ENCODE measurements at regions not wholly inside any gene's neighbourhood (a gene's known extent, or its start where the extent isn't known, plus 50 kb on each side); places are given as distances from the start of the nearest gene placed in this dataset.

DNA sequence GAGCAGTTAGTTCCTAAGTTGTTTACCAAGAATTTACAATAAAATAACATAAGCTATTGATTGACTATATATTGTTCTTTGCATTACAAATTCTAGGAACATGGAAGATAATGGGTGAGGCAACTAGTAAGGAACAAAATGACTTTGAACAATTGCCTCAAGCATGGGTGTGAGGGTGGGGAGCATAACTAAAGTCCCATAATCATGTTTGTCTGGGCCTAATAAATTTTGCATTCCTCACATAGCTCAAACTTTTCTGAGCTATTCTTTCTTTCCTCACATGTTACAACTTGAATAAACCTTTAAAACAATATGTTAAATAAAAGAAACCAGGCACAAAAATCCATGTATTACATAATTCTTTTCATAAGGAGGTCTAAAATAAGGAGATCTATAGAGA lies 1066.1 kb downstream of the NR2F1-AS1 start:
- Histone ChIP-seq H3K27me3 (replicated peaks; ENCODE audit: control insufficient read depth, insufficient read depth, low read length) (no peaks in the 10 kb centered on the region), H3K9me3 (ENCODE audit: control insufficient read depth, low read length) (peaks cover 32% of the 10 kb centered on the region), H3K9ac (ENCODE audit: low read length) (no peak overlapping the region), H3K4me1 (ENCODE audit: control insufficient read depth, insufficient read depth, low read length) (no peaks in the 10 kb centered on the region), H3K4me3 (ENCODE audit: low read length) (no peak overlapping the region), H3K36me3 (ENCODE audit: control insufficient read depth, insufficient read depth, low read length, severe bottlenecking) (no peaks in the 10 kb centered on the region)
- peak; percentile 64 for DNase-seq (ENCODE audit: low read depth)

DNA sequence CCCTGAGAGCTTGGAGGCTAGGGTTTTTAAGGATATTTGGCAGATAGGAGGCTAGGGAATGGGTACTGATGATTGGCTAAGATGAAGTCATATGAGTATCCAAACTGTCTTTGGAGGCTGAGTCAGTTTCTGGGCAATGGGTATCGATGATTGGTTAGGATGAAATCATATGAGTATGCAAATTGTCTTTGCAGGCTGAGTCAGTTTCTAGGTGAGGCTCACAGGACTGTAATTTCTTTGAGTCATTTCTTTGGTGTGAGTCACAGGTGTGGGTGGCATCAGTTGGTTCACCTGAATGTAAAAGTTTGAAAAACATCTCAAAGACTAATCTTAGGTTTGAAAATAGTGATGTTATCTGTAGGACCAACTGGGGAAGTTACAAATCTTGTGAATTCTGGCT lies 1068.0 kb downstream of the NR2F1-AS1 start:
- H3K9ac ChIP-seq (ENCODE audit: low read length), result no peak overlapping the region
- peak overlapping the region; percentile 18 for H3K4me3 ChIP-seq (ENCODE audit: low read length)
- H3K4me1 ChIP-seq (ENCODE audit: control insufficient read depth, insufficient read depth, low read length), result no peaks in the 10 kb centered on the region
- no peaks in the 10 kb centered on the region for H3K36me3 ChIP-seq (ENCODE audit: control insufficient read depth, insufficient read depth, low read length, severe bottlenecking)
- peaks cover 49% of the 10 kb centered on the region for H3K9me3 ChIP-seq (ENCODE audit: control insufficient read depth, low read length)
- DNase-seq (ENCODE audit: low read depth), result no peak
- no peaks in the 10 kb centered on the region for H3K27me3 ChIP-seq (replicated peaks; ENCODE audit: control insufficient read depth, insufficient read depth, low read length)

DNA sequence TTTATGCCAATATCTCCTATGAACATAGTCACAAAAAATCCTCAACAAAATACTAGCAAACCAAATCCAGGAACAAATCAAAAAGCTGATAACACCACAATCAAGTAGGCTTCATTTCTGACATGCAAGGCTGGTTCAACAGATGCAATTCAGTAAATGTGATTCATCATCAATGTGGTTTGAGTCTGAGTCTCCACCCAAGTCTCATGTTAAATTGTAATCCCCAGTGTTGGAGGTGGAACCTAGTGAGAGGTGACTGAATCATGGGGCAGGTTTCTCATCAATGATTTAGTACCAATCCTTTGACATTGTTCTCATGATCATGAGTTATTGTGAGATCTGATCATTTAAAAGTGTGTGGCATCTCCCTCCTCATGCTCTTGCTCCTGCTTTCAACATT lies 1072.7 kb downstream of the NR2F1-AS1 start:
- no peak overlapping the region for H3K4me3 ChIP-seq (ENCODE audit: low read length)
- H3K27me3 ChIP-seq (replicated peaks; ENCODE audit: control insufficient read depth, insufficient read depth, low read length), result no peaks in the 10 kb centered on the region
- H3K4me1 ChIP-seq (ENCODE audit: control insufficient read depth, insufficient read depth, low read length), result peaks cover 6% of the 10 kb centered on the region
- no peaks in the 10 kb centered on the region for H3K36me3 ChIP-seq (ENCODE audit: control insufficient read depth, insufficient read depth, low read length, severe bottlenecking)
- peaks cover 43% of the 10 kb centered on the region for H3K9me3 ChIP-seq (ENCODE audit: control insufficient read depth, low read length)
- DNase-seq (ENCODE audit: low read depth), result no peak
- no peak overlapping the region for H3K9ac ChIP-seq (ENCODE audit: low read length)

DNA sequence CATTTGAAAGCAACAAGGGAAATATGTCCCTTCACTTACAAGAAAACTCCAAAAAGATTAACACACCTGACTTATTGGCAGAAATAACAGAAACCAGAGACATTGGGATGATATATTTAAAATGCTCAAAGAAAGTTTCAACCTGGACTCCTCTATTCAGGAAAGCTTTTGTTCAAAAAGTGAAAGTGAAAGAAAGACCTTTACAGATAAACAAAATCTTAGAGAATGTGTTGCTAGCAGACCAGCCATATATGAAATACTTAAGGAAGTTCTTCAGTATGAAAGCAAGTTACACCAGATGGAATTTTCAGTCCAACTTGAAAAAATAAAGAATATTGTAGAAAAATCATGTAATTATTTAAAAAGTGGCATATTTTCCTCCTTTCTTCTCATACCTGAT lies 1075.1 kb downstream of the NR2F1-AS1 start:
- H3K9me3 ChIP-seq (ENCODE audit: control insufficient read depth, low read length), result peaks cover 24% of the 10 kb centered on the region
- H3K4me1 ChIP-seq (ENCODE audit: control insufficient read depth, insufficient read depth, low read length), result peaks cover 6% of the 10 kb centered on the region
- H3K4me3 ChIP-seq (ENCODE audit: low read length), result peak overlapping the region; percentile 72
- no peaks in the 10 kb centered on the region for H3K36me3 ChIP-seq (ENCODE audit: control insufficient read depth, insufficient read depth, low read length, severe bottlenecking)
- no peaks in the 10 kb centered on the region for H3K27me3 ChIP-seq (replicated peaks; ENCODE audit: control insufficient read depth, insufficient read depth, low read length)
- DNase-seq (ENCODE audit: low read depth), result peak; percentile 34
- peak overlapping the region; percentile 64 for H3K9ac ChIP-seq (ENCODE audit: low read length)

DNA sequence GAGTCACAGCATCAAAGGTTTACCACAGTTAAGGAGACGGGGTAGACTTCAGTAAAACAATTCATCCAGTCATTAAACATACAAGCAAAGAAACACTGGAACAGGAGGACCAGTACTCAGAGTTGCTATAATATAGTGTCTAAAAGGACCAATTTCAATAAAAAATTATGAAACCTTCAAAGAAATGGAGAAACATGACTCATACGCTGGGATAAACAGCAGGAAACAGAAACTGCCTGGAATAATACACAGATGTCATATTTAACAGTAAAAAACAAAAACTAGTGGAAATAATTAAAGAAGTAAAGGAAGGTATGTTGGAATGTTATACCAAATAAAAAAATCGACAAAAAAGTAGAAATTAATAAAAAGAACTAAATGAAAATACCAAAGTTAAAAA lies 1075.9 kb downstream of the NR2F1-AS1 start:
- no peak overlapping the region for H3K4me3 ChIP-seq (ENCODE audit: low read length)
- no peaks in the 10 kb centered on the region for H3K27me3 ChIP-seq (replicated peaks; ENCODE audit: control insufficient read depth, insufficient read depth, low read length)
- H3K4me1 ChIP-seq (ENCODE audit: control insufficient read depth, insufficient read depth, low read length), result peaks cover 6% of the 10 kb centered on the region
- peak; percentile 34 for DNase-seq (ENCODE audit: low read depth)
- H3K9ac ChIP-seq (ENCODE audit: low read length), result no peak overlapping the region
- H3K9me3 ChIP-seq (ENCODE audit: control insufficient read depth, low read length), result peaks cover 20% of the 10 kb centered on the region
- H3K36me3 ChIP-seq (ENCODE audit: control insufficient read depth, insufficient read depth, low read length, severe bottlenecking), result no peaks in the 10 kb centered on the region

DNA sequence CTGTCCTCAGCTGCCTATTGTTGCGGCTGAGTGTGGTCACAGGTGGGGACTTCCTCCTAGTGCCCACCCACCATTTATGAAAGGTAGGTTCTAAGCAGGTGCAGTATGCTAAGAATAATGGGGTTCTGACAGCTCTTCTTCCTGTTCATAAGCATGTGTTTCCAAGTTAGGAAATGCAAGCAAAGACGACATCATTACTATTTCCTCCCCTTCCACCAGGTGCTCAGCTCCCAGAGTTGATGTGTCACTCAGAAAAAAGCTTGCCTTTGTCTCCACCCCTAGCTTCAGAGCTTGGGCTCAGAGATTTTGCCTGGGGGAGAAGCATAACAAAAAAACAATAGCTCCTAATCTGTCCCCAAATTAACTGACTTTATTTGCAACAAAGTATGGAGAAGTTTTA lies 1076.7 kb downstream of the NR2F1-AS1 start:
- no peaks in the 10 kb centered on the region for H3K36me3 ChIP-seq (ENCODE audit: control insufficient read depth, insufficient read depth, low read length, severe bottlenecking)
- no peak overlapping the region for H3K4me3 ChIP-seq (ENCODE audit: low read length)
- peaks cover 12% of the 10 kb centered on the region for H3K9me3 ChIP-seq (ENCODE audit: control insufficient read depth, low read length)
- no peak for DNase-seq (ENCODE audit: low read depth)
- no peaks in the 10 kb centered on the region for H3K27me3 ChIP-seq (replicated peaks; ENCODE audit: control insufficient read depth, insufficient read depth, low read length)
- peaks cover 6% of the 10 kb centered on the region for H3K4me1 ChIP-seq (ENCODE audit: control insufficient read depth, insufficient read depth, low read length)
- H3K9ac ChIP-seq (ENCODE audit: low read length), result no peak overlapping the region

DNA sequence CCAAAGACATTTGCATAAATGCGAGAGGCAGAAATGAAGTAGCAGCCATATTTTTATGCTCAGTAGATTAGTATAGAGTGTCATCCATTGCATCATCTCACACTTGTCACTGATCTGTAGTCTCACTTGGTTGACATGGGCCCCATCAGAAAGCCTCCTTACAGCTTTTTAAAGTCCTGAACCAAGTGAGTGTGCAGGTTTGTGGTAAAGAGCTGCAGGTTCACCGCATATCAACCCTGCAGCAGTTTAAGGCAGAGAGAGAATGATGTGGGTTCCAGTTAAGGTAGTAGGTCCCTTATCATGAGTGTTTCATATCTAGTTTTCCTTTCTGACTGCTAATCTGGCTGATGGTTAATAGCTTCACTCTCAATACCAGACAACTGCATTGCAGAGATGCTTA lies 1080.3 kb downstream of the NR2F1-AS1 start:
- peaks cover 6% of the 10 kb centered on the region for H3K4me1 ChIP-seq (ENCODE audit: control insufficient read depth, insufficient read depth, low read length)
- H3K9ac ChIP-seq (ENCODE audit: low read length), result no peak overlapping the region
- no peak for DNase-seq (ENCODE audit: low read depth)
- no peaks in the 10 kb centered on the region for H3K27me3 ChIP-seq (replicated peaks; ENCODE audit: control insufficient read depth, insufficient read depth, low read length)
- no peaks in the 10 kb centered on the region for H3K36me3 ChIP-seq (ENCODE audit: control insufficient read depth, insufficient read depth, low read length, severe bottlenecking)
- H3K4me3 ChIP-seq (ENCODE audit: low read length), result no peak overlapping the region
- no peaks in the 10 kb centered on the region for H3K9me3 ChIP-seq (ENCODE audit: control insufficient read depth, low read length)

DNA sequence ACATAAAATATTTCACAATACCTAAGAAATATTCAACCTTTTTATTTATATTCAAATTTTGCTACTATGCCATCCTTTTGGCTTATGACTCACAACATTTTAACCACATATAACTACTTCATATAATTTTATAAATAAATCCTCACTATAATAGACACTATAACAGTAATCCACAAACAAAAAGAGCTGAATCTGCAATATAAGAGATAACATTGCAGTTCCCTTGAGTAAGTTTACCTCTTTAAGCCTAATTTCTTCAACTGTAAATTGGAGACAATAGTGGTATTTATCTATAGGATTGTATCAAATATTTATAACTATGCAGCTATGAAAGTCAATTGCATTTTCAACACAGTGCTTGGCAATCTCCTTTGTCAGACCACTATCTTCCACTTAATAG lies 1084.5 kb downstream of the NR2F1-AS1 start:
- no peak overlapping the region for H3K4me3 ChIP-seq (ENCODE audit: low read length)
- no peaks in the 10 kb centered on the region for H3K9me3 ChIP-seq (ENCODE audit: control insufficient read depth, low read length)
- no peak overlapping the region for H3K9ac ChIP-seq (ENCODE audit: low read length)
- no peaks in the 10 kb centered on the region for H3K27me3 ChIP-seq (replicated peaks; ENCODE audit: control insufficient read depth, insufficient read depth, low read length)
- H3K36me3 ChIP-seq (ENCODE audit: control insufficient read depth, insufficient read depth, low read length, severe bottlenecking), result no peaks in the 10 kb centered on the region
- H3K4me1 ChIP-seq (ENCODE audit: control insufficient read depth, insufficient read depth, low read length), result no peaks in the 10 kb centered on the region
- no peak for DNase-seq (ENCODE audit: low read depth)

DNA sequence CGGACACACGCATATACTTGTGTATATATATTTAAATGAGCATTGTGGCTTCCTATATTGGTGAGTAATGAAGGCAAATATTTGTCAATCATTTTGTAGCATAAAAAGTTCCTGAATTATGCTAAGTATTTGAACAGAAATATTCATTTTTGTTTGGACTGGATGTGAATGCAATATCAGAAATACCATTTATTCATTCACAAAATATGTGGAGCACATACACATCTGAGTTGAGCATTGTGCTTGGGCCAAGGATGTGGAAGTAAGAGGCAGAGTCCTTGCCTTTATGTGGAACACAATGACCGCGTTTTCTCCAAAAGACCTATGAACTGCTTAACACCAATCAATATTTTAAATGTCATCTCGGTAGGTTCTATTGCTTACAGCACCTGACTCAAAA lies 1086.5 kb downstream of the NR2F1-AS1 start:
- H3K4me3 ChIP-seq (ENCODE audit: low read length), result no peak overlapping the region
- peak; percentile 47 for DNase-seq (ENCODE audit: low read depth)
- no peaks in the 10 kb centered on the region for H3K27me3 ChIP-seq (replicated peaks; ENCODE audit: control insufficient read depth, insufficient read depth, low read length)
- no peaks in the 10 kb centered on the region for H3K4me1 ChIP-seq (ENCODE audit: control insufficient read depth, insufficient read depth, low read length)
- no peak overlapping the region for H3K9ac ChIP-seq (ENCODE audit: low read length)
- H3K9me3 ChIP-seq (ENCODE audit: control insufficient read depth, low read length), result no peaks in the 10 kb centered on the region
- no peaks in the 10 kb centered on the region for H3K36me3 ChIP-seq (ENCODE audit: control insufficient read depth, insufficient read depth, low read length, severe bottlenecking)

DNA sequence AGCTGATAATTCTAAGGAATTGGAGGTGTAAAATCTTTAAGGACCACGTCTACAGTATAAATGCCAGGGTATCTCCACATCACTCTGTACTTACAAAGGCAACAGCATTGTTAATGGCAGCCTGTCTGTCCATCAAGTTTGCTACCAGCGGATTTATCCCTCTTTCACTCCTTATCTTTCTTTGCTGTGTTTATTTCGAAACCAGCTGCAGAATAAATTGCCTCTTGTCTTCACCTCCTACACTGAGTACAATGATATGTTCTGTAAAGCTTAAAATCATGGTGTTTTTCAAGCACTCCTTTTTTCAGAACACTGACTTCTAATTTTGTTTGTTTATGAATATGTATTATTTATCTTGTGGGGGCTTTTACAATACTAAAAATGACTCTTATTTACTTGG lies 1088.1 kb downstream of the NR2F1-AS1 start:
- H3K36me3 ChIP-seq (ENCODE audit: control insufficient read depth, insufficient read depth, low read length, severe bottlenecking), result no peaks in the 10 kb centered on the region
- no peak overlapping the region for H3K4me3 ChIP-seq (ENCODE audit: low read length)
- H3K27me3 ChIP-seq (replicated peaks; ENCODE audit: control insufficient read depth, insufficient read depth, low read length), result no peaks in the 10 kb centered on the region
- no peak overlapping the region for H3K9ac ChIP-seq (ENCODE audit: low read length)
- H3K4me1 ChIP-seq (ENCODE audit: control insufficient read depth, insufficient read depth, low read length), result no peaks in the 10 kb centered on the region
- H3K9me3 ChIP-seq (ENCODE audit: control insufficient read depth, low read length), result no peaks in the 10 kb centered on the region
- DNase-seq (ENCODE audit: low read depth), result no peak

DNA sequence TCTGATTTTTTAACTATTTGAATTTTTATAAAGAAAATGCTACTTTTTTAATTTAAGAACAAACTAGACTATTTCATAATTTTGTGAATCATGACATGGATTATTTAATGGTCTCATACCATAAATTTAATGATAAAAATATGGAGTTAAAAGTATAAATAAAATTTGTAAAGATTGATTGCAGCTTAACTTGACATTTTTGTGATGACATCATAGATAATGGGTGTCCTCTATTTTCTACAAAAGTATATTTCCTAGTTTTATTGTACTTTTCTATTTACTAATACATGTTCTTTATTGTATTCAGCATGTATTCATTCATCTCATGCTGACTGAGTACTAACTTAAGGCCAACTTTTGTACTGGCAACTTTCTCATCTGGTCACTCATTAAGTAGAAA lies 1096.5 kb downstream of the NR2F1-AS1 start:
- Histone ChIP-seq H3K9me3 (ENCODE audit: control insufficient read depth, low read length) (no peaks in the 10 kb centered on the region), H3K9ac (ENCODE audit: low read length) (no peak overlapping the region), H3K27me3 (replicated peaks; ENCODE audit: control insufficient read depth, insufficient read depth, low read length) (no peaks in the 10 kb centered on the region), H3K36me3 (ENCODE audit: control insufficient read depth, insufficient read depth, low read length, severe bottlenecking) (no peaks in the 10 kb centered on the region), H3K4me1 (ENCODE audit: control insufficient read depth, insufficient read depth, low read length) (no peaks in the 10 kb centered on the region), H3K4me3 (ENCODE audit: low read length) (no peak overlapping the region)
- DNase-seq (ENCODE audit: low read depth), result no peak

DNA sequence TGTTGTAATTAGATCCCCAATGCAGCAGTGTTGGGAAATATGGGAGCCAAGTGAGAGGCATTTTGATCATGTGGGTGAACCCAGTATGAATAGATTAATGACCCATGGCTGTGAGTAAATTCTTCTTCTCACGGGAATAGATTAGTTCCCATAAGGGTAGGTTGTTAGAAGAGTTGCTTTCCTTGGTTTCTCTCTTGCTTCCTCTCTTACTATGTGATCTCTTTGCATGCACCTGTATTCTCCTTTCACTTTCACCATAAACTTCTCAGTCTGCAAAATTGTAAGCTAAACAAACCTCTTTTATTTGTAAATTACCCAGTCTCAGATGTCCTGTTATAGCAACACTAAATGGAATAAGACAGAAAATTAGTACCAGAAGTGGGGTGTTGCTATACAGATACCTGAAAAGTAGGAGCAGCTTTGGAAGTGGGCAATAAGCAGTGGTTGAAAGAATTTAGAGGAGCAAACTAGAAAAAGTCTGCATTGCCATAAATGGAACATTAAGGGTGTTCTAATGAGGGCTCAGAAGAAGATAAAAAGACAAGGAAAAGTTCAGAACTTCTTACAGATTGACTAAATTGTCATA lies 1090.0 kb upstream of the ARRDC3 start:
- no peaks in the 10 kb centered on the region for H3K36me3 ChIP-seq (ENCODE audit: control insufficient read depth, insufficient read depth, low read length, severe bottlenecking)
- H3K9me3 ChIP-seq (ENCODE audit: control insufficient read depth, low read length), result peaks cover 15% of the 10 kb centered on the region
- no peak overlapping the region for H3K4me3 ChIP-seq (ENCODE audit: low read length)
- no peak for DNase-seq (ENCODE audit: low read depth)
- no peaks in the 10 kb centered on the region for H3K4me1 ChIP-seq (ENCODE audit: control insufficient read depth, insufficient read depth, low read length)
- H3K9ac ChIP-seq (ENCODE audit: low read length), result no peak overlapping the region
- H3K27me3 ChIP-seq (replicated peaks; ENCODE audit: control insufficient read depth, insufficient read depth, low read length), result no peaks in the 10 kb centered on the region

Data from adipocyte (in vitro differentiated cells).